OCI-LY7 (cell line): ENCODE measurements at regions not wholly inside any gene's neighbourhood (a gene's known extent, or its start where the extent isn't known, plus 50 kb on each side); places are given as distances from the start of the nearest gene placed in this dataset.

Experiments
- BruUV-seq: library from RNA; stranded (reverse); fragments of 400-500 nt; replicated peaks from 2 replicates; lab custom pipeline; 2021; lab: Mats Ljungman, UMichigan
- CTCF ChIA-PET: fragments of 300-600 bp; sonication (Branson Sonifier 250); formaldehyde crosslinking; loops from one replicate; lab custom pipeline; 2022; ENCODE audit warnings: antibody characterized with exemption; ENCODE audit not compliant: unreplicated experiment; lab: Charles Lee
- POLR2A ChIA-PET: fragments of 300-600 bp; sonication (Branson Sonifier 250); formaldehyde crosslinking; loops from one replicate; lab custom pipeline; 2022; ENCODE audit warnings: antibody characterized with exemption; lab: Charles Lee
- DNase-seq: peaks from one replicate; pipeline ENCODE4 v3.0.0-alpha.2; 2015; ENCODE audit warnings: low spot score
- H2AFZ ChIP-seq: fragments of 200-600 bp; sonication (generic), shearing (Covaris generic); 2 replicates; pipeline ENCODE4 v1.6.1; 2014; ENCODE audit warnings: mild to moderate bottlenecking, antibody characterized with exemption, low read length, moderate library complexity
- H3K27ac ChIP-seq: fragments of 200-600 bp; sonication (generic); 2 replicates; pipeline ENCODE4 v1.5.1; 2014; ENCODE audit warnings: mixed run types, low read depth, mild to moderate bottlenecking, moderate library complexity, low read length, inconsistent platforms; ENCODE audit not compliant: poor library complexity, severe bottlenecking
- H3K36me3 ChIP-seq: fragments of 200-600 bp; sonication (generic); 2 replicates; pipeline ENCODE4 v1.6.1; 2014; ENCODE audit warnings: mild to moderate bottlenecking, antibody characterized with exemption, low read length, moderate library complexity, mixed read lengths; ENCODE audit not compliant: insufficient read depth
- H3K4me1 ChIP-seq: fragments of 200-600 bp; sonication (generic); 2 replicates; pipeline ENCODE4 v1.5.1; 2014; ENCODE audit warnings: mild to moderate bottlenecking, low read length; ENCODE audit not compliant: insufficient read depth, poor library complexity, severe bottlenecking
- H3K4me2 ChIP-seq: fragments of 200-600 bp; sonication (generic); 2 replicates; pipeline ENCODE4 v1.6.1; 2014; ENCODE audit warnings: mild to moderate bottlenecking, low read length
- H3K4me3 ChIP-seq: fragments of 200-600 bp; sonication (generic); 2 replicates; pipeline ENCODE4 v1.5.1; 2014; ENCODE audit warnings: mild to moderate bottlenecking, low read depth, low read length; ENCODE audit not compliant: poor library complexity, severe bottlenecking
- H3K79me2 ChIP-seq: fragments of 200-600 bp; sonication (generic); 2 replicates; pipeline ENCODE4 v1.6.1; 2016; ENCODE audit warnings: low read depth, mild to moderate bottlenecking, low read length, moderate library complexity, mixed read lengths; ENCODE audit not compliant: insufficient read depth
- H3K9me2 ChIP-seq: fragments of 200-600 bp; sonication (generic); 2 replicates; pipeline ENCODE4 v1.6.1; 2016; ENCODE audit warnings: mild to moderate bottlenecking, low read length, mixed read lengths; ENCODE audit not compliant: insufficient read depth
- H3K9me3 ChIP-seq: fragments of 200-600 bp; sonication (generic); 2 replicates; pipeline ENCODE4 v1.6.1; 2014; ENCODE audit warnings: mild to moderate bottlenecking, mixed run types, low read length, mixed read lengths
- H4K20me1 ChIP-seq: fragments of 200-600 bp; sonication (generic); 2 replicates; pipeline ENCODE4 v1.6.1; 2014; ENCODE audit warnings: mild to moderate bottlenecking, antibody characterized with exemption, low read length, moderate library complexity, mixed read lengths; ENCODE audit not compliant: insufficient read depth
- EZH2phosphoT487 ChIP-seq: fragments of 200-600 bp; sonication (generic); IDR thresholded peaks from 2 replicates; pipeline ENCODE4 v1.6.1; 2018; ENCODE audit warnings: low read depth, borderline replicate concordance, mild to moderate bottlenecking, mixed run types, antibody characterized with exemption, low read length, moderate library complexity, mixed read lengths
- intact Hi-C: fragments of 100-400 bp; cut with micrococcal nuclease; formaldehyde crosslinking; loops from one replicate; pipeline ENCODE4 v1.10.0; 2022; ENCODE audit not compliant: unreplicated experiment
- TF ChIP-seq, protein P1 (sequence below): fragments of 200-600 bp; sonication (generic); conservative IDR thresholded peaks from 2 replicates; pipeline ENCODE4 v1.5.1; 2014; ENCODE audit warnings: mild to moderate bottlenecking, antibody characterized with exemption, low read length, moderate library complexity, mixed read lengths

DNA sequence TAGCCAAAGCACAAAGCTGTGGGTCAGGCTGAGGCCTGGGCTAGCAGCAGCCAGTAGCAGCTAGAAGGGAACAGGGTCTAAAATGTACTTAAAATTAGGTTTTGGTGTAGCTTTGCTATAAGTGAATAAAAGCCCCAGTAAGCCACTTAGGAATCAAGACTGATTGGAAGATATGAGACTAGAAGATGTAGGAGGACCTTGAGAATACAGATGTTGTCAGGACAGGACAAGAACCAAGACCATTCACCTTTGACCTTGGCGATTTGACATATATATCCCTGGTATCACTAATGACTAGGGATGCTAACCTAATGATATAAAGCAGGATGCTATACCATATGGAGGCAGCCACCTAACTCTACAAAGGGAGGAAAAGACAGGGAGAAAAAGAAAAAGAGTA, 238.1 kb downstream of the FBXO8 start:
- Histone ChIP-seq H3K9me2 (no peaks in the 10 kb centered on the region), H3K27ac (no peak overlapping the region), H3K79me2 (no peaks in the 10 kb centered on the region), H3K4me2 (no peak overlapping the region), H3K36me3 (no peaks in the 10 kb centered on the region), H3K4me3 (no peak overlapping the region), H2AFZ (no peak overlapping the region), H4K20me1 (no peaks in the 10 kb centered on the region), H3K9me3 (no peaks in the 10 kb centered on the region), H3K4me1 (no peaks in the 10 kb centered on the region)
- no TSS peak for BruUV-seq
- CTCF ChIA-PET, result no interaction called here
- no peak for DNase-seq
- intact Hi-C loops, result no loop called here
- TF ChIP-seq, protein P1, sequence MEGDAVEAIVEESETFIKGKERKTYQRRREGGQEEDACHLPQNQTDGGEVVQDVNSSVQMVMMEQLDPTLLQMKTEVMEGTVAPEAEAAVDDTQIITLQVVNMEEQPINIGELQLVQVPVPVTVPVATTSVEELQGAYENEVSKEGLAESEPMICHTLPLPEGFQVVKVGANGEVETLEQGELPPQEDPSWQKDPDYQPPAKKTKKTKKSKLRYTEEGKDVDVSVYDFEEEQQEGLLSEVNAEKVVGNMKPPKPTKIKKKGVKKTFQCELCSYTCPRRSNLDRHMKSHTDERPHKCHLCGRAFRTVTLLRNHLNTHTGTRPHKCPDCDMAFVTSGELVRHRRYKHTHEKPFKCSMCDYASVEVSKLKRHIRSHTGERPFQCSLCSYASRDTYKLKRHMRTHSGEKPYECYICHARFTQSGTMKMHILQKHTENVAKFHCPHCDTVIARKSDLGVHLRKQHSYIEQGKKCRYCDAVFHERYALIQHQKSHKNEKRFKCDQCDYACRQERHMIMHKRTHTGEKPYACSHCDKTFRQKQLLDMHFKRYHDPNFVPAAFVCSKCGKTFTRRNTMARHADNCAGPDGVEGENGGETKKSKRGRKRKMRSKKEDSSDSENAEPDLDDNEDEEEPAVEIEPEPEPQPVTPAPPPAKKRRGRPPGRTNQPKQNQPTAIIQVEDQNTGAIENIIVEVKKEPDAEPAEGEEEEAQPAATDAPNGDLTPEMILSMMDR, result no peak
- no peak for TF ChIP-seq EZH2phosphoT487
- POLR2A ChIA-PET, result no interaction called here

DNA sequence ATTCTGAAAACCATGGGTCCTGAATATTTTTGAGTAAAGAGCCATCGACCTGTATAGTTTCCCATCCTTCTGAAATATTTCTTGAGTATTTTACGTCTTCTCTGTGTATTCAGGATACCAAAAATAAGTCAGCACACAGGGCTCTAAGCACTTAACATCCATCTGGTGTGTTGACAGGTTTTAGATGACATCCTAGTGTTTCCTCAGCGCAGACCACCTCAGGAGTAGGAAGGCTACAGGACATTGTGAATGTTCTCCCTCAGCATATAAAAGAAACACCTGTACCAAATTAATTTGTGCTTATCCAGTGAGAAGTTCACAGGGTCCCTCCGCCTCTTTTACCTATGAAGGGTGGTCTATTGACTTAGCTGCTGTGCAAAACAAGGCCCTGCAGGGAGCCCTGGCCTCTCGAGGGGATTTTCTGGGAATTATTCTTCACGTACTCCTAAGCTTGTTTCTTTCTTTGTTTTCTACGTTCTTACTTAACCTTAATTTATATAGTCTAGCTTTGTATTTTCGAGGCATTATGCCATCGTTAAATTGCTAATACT, 241.8 kb downstream of the FBXO8 start:
- Histone ChIP-seq H3K36me3 (no peaks in the 10 kb centered on the region), H3K4me1 (no peaks in the 10 kb centered on the region), H3K9me3 (no peaks in the 10 kb centered on the region), H3K9me2 (no peaks in the 10 kb centered on the region), H3K27ac (no peak overlapping the region), H3K4me3 (no peak overlapping the region), H3K79me2 (no peaks in the 10 kb centered on the region), H4K20me1 (no peaks in the 10 kb centered on the region), H2AFZ (no peak overlapping the region), H3K4me2 (no peak overlapping the region)
- DNase-seq, result no peak
- POLR2A ChIA-PET, result no interaction called here
- no TSS peak for BruUV-seq
- intact Hi-C loops, result no loop called here
- CTCF ChIA-PET, result no interaction called here
- TF ChIP-seq, protein P1, result no peak
- no peak for TF ChIP-seq EZH2phosphoT487

DNA sequence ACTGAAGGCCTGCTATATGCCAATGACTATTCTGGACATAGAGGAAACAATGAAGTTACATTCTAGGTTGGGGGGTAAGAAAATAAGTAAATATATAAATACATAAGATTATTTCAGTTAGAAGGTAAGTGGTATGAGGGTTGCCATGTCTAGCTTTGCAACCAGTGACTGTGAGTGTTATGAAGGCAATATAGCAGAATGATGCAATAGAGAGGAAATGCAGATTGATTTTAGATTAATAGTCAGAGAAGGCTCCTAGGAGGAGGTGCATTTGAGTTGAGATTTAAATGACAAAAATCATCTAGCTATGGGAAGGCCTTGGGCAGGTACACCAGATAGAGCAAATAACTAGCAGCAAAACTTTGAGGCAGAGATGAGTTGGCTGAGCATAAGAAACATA, 243.2 kb downstream of the FBXO8 start:
- Histone ChIP-seq H3K27ac (no peak overlapping the region), H3K4me2 (no peak overlapping the region), H3K9me3 (no peaks in the 10 kb centered on the region), H2AFZ (no peak overlapping the region), H3K4me1 (no peaks in the 10 kb centered on the region), H3K4me3 (no peak overlapping the region), H3K79me2 (no peaks in the 10 kb centered on the region), H4K20me1 (no peaks in the 10 kb centered on the region), H3K9me2 (no peaks in the 10 kb centered on the region), H3K36me3 (no peaks in the 10 kb centered on the region)
- intact Hi-C loops, result no loop called here
- no peak for DNase-seq
- ChIA-PET CTCF (no interaction called here), POLR2A (no interaction called here)
- BruUV-seq, result no TSS peak
- TF ChIP-seq EZH2phosphoT487, result no peak
- TF ChIP-seq, protein P1, result no peak
